Activated CD8-positive, alpha-beta memory T cell treated with anti-CD3 and anti-CD28 coated beads, Interleukin-2, amount 50 U/mL, for 24 hours (primary cell): ENCODE measurements at regions not wholly inside any gene's neighbourhood (a gene's known extent, or its start where the extent isn't known, plus 50 kb on each side); places are given as distances from the start of the nearest gene placed in this dataset.
"Not testable (repeated sequence)": the region's sequence is repeated elsewhere in the genome, so short reads cannot be mapped to it uniquely, and the experiment has no call there.

ENCODE experiments used
- DNase-seq: peaks from one replicate; pipeline ENCODE4 v3.0.0-alpha.2; 2020; ENCODE audit errors: extremely low read depth

DNA sequence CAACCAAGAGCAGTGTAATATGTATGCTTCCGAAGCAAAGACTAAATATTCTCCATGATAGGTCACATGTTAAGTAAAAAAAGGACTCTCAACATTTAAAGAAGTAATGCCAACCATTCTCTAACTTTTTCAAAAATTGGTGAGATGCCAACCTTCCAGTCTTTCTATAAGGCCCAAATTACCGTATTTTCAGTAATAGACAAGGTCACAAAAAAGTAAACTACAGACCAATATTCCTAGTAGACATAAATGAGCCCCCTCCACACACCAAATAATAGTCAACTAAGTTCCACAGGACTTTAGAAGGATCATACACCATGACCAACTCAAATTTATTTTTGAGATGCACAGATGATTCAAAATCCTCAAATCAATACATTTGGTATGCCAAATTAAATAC is 867.4 kb downstream of the TMEM121 start:
- DNase-seq, result no peak

DNA sequence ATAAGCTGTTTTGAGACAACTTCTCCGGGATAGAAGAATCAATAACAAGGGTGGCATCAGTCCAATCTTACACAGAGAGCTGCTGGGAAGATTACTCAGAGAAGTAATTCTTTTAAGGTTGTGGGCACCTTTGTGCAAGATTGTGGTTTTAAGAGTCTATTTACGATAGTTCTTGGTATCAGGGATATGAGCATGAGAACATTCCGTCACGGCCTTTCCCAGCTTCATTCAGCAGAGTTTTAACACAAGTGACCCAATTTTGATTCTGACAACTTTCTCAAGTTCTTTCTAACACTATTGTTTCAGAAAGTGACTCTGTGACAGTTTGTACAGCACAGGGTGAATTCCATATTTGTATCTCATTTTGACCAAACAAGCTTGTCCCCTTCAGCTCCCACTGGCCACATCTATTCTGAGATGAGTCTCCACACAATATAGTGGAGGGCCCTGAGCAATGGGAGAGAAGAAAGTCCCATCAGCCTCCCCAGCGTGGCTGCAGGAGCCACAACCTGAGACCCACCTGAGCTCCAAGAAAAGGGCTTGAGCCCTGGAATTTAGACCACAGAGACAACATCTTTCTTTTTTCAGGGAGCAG is 869.2 kb downstream of the TMEM121 start:
- DNase-seq, result no peak

DNA sequence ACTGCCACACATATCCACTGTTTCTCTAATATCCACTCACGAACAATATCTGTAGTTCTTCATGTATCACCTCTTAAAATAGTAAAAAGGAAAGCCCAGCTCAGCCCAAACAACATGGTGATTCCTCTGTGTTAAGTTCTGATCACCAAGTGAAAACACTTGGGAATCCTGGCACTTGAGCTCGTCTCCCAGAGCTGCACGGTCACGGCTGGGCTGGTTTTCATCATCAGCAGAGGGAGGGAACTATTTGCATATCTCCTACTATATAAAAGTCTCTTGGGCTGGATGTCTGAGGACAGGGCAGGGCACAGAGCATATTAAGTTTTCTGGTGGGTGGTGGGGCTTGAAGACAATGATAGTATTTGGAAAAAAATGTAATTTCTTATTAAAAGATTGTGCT is 870.6 kb downstream of the TMEM121 start:
- DNase-seq, result no peak

DNA sequence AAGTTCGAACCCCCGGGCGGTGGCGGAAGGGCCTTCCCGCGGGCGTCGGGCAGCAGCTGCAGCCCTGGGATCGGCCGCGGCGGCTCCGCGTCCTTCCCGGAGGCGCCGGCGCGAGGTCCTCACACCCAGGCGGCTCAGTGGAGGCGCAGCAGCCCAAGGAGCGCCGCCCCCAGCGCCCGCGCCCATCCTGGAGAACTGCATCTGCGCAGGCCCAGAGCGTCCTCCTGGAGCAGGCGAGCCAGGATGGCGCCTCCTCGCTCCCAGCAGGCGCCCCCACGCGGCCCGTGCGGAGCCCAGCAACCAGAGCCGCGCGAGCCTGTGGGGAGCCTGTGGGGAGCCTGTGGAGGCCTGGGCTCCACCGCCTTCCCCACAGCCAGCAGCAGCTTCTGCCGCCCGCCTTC is 872.5 kb downstream of the TMEM121 start:
- not testable (repeated sequence) for DNase-seq

DNA sequence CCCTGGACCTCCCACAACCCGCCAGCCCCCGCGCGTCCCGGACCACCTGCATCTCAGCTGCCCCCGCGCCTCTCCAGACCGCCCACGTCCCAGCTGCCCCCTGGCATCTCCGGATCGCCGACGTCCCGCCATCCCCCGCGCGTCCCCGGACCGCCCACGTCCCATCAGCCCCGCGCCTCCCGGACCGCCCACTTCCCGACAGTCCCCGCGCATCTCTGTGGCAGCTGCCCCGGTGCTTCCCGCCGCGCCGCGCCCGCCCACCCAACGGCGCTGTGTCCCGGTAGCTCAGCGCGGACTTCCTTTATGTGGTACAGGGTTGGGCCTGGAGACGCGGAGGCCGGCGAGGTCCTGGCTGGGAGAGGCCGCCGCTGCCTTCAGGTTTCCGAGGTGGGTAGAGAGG is 874.9 kb downstream of the TMEM121 start:
- DNase-seq, result not testable (repeated sequence)

DNA sequence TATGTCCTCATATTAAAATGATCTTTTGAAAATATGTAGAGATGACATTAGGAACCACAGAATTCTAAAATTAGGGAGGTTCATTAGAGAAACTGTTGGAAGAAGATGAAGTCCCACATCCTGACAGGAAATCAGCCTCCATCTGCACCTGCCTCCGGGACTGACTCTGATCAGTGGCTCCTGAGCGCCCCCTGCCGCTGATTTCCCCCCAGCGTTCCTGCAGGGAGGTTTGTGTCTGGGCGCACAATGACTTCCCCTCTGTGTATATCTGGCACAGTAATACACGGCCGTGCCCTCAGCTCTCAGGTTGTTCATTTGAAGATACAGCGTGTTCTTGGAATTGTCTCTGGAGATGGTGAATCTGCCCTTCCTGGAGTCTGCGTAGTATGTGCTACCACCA is 883.8 kb downstream of the TMEM121 start:
- not testable (repeated sequence) for DNase-seq

DNA sequence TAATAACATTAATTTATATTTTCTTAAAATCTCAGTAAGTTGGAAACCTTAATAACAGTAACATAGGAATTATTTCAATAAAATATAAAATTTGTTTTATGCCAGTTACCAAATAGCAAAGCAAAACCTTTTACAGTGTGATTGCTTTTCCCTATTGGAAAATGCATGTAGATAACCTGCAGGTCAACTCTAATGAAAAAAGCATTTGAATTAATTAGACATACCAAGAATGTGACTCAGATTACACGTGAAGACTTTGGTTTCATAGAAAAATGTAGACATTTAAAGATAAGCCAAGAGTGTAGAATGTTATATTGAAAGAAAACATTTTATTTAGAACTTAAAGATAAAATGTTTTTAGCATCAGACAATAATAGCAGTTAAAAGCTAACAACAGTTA is 888.1 kb downstream of the TMEM121 start:
- DNase-seq, result no peak

DNA sequence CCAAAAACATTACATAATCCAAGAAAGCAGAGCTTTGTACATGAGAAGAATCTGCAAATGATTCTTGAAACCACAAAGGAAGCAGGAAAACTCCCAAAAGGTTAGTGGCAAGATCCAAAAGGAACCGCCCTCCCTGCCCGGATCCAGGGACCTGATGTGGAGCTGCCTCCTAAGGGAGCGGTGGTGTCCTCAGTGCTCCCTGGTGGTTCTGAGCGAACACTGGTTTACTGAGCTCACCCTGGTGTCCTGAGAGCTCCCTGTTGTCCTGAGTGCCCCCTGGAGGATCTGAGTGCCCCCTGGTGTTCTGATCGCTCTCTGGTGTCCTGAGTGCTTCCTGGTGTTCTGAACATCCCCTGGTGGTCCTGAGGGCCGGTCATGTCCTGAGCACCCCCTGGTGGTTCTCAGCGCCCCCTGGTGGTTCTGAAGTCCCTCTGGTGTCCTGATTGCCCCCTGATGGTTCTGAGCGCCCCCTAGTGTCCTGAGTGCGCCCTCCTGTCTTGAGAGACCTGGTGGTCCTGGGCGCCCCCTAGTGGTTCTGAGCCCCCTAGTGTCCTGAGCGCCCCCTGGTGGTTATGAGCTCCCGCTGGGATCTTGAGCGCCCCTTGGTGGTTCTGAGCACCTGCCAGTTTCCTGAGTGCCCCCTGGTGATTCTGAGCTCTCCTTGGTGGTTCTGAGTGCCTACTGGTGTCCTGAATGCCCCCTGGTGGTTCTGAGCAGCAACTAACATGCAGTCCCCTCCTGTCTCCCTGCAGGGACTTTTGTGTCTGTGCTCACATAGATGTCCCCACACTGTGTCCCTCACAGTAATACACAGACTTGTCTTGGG is 891.1 kb downstream of the TMEM121 start:
- peak; percentile 90 for DNase-seq

- no peak for DNase-seq
Measured at GRCh38 chr14:106419376-106419965, 893.1 kb downstream of the TMEM121 start.

DNA sequence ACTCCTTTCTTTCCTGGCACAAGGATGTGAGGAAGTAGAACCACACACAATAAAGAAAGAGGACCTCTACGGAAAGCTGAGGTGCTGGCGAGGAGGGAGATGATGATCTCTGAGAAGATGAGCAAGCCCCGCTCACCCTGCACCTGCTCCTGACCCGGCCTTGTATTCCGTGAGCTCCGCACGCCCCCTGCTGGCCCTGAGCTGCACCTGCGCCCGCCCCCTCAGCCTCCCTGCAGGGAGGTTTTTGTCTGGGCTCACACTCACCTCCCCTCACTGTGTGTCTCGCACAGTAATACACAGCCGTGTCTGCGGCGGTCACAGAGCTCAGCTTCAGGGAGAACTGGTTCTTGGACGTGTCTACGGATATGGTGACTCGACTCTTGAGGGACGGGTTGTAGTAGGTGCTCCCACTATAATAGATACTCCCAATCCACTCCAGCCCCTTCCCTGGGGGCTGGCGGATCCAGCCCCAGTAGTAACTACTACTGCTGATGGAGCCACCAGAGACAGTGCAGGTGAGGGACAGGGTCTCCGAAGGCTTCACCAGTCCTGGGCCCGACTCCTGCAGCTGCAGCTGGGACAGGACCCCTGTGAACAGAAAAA is 895.1 kb downstream of the TMEM121 start:
- peak; percentile 27 for DNase-seq

DNA sequence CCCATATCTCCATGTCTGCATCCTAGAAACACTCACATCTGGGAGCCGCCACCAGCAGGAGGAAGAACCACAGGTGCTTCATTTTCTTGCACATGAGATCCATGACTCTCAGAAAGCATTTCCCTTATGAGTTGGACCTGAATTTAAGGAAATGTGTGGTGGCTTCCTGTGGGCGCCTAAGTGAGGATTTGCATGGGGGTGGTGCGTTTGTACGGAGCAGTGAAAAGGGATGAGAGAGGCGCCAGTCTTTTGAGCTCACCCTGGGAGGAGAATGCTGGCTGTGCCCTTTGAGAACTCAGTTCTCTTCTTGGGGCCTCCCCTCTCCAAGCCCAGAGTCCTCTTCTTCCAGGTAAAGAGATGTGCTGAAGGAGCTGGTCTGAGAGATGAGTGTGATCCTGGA is 895.7 kb downstream of the TMEM121 start:
- no peak for DNase-seq

- DNase-seq, result not testable (repeated sequence)
Measured at GRCh38 chr14:106425150-106425549, 898.8 kb downstream of the TMEM121 start.

DNA sequence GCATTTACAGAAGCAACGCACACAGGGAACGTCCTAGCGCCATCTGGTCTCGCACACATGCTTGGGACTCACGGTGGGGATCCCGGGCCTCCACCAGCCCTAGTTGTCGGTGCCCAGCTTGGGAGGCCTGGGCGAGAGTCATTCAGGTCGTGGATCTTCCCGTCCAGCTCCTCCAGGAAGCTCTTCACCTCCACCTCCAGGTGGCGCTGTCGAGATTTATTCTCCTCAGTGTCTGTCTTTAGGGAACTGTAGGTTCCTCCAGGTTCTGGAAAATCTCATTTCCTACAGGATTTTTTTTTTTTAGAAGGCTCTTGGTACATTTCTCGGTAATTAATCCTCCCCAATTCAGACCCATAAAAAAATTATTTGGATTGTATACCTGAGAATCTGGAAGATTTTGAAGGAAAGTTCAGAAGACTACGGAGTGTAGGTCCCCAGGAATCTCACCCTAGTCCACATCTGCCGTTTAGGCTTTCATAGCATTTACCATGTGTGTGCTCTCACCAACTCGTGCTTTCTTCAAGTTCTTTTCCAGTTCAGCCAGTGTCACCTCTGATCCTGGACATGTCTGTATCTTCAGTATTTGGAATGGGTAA is 910.0 kb downstream of the TMEM121 start:
- DNase-seq, result peak; percentile 43

- DNase-seq, result peak; percentile 7
Measured at GRCh38 chr14:106442857-106443256, 916.5 kb downstream of the TMEM121 start.

GRCh38 chr14:106455026-106455425 is 928.6 kb downstream of the TMEM121 start:
- no peak for DNase-seq

- peak; percentile 24 for DNase-seq
Measured at GRCh38 chr14:106459971-106460730, 933.8 kb downstream of the TMEM121 start.

- DNase-seq, result no peak
Measured at GRCh38 chr14:106460916-106461315, 934.5 kb downstream of the TMEM121 start.

DNA sequence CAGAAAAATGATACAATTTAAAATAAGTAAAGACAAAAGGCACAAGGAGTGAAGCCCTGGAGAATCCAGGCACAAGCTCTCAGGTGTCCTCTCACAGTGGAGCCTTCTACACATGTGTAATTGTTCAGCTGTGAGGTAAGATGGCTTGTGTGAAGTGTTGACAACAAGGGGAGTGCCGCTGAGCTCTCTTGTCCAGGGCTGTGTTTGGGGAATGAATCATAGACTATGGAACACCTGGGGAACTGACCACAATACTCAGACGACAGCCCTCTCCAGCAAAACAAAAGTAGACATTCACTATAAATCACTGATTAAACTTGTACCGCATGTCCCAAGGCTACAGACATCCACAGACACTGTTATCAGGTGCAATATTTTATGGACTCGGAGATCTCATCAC is 940.1 kb downstream of the TMEM121 start:
- not testable (repeated sequence) for DNase-seq

GRCh38 chr14:106468869-106469268 is 942.5 kb downstream of the TMEM121 start:
- DNase-seq, result not testable (repeated sequence)

DNA sequence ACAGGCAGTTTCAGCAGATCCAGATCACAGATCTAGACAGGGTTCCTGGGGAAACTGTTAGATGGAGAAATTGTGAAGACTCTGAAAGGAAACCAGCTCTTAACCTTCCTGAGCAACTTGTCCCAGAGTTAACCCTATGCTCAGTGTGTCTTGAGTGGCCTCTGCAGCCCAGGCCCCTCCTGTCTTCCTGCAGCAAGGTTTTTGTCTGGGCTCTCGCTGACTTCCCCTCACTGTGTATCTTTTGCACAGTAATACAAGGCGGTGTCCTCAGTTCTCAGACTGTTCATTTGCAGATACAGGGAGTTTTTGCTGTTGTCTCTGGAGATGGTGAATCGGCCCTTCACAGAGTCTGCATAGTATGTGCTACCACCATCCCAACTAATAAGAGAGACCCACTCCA is 943.6 kb downstream of the TMEM121 start:
- not testable (repeated sequence) for DNase-seq

DNA sequence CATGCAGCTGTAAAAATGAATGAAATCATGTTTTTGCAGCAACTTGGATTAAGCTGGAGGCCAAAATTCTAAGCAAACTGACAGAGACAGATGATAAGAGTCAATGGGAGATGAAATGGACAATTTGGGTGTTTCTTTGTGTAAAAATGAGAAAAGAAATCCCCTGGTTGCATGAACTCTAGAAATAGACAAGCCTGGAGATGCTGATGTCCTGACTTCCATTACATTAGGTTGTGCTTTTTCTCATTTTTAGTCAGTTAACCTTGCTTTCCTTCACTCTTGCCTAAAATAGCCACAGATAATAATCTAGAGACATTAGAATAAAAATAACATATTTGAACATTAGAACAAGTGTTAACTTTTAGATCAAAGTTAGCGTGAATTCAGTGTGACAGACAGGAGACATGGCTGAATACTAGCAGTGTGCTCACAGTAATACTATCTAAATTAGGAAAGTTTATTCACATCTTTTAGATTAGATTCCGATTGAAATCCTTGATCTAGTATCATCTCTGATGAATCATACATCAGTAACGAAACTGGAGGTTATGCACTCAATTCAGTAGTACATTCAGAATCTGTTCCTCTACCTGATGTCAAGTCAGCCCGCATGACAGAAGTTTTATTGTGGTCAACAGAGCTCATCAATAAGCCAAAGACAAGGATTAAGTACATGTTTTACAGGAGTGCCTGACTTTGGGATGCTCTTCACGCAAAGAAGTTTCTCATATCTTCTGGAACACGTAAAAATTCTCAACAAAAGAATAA is 948.1 kb downstream of the TMEM121 start:
- DNase-seq, result not testable (repeated sequence)
